MM.1S (cell line): ENCODE measurements at regions not wholly inside any gene's neighbourhood (a gene's known extent, or its start where the extent isn't known, plus 50 kb on each side); places are given as distances from the start of the nearest gene placed in this dataset.

Source experiments
- CTCF ChIP-seq: fragments of 300-600 bp; sonication (generic); IDR thresholded peaks from 2 replicates; pipeline ENCODE4 v1.5.1; 2016; ENCODE audit warnings: antibody characterized with exemption, low read length, mixed read lengths
- EZH2 ChIP-seq: fragments of 300-600 bp; sonication (generic); optimal IDR thresholded peaks from 2 replicates; pipeline ENCODE3; 2017; ENCODE audit warnings: low read depth, mild to moderate bottlenecking, antibody characterized with exemption, low read length, mixed read lengths

- TF ChIP-seq CTCF (no peak), EZH2 (no peak)
Observed at GRCh38 chr15:66646799-66647198, 55.2 kb upstream of the SMAD6 start.
